ENCODE measurements at regions not wholly inside any gene's neighbourhood (a gene's known extent, or its start where the extent isn't known, plus 50 kb on each side); places are given as distances from the start of the nearest gene placed in this dataset.

DNA sequence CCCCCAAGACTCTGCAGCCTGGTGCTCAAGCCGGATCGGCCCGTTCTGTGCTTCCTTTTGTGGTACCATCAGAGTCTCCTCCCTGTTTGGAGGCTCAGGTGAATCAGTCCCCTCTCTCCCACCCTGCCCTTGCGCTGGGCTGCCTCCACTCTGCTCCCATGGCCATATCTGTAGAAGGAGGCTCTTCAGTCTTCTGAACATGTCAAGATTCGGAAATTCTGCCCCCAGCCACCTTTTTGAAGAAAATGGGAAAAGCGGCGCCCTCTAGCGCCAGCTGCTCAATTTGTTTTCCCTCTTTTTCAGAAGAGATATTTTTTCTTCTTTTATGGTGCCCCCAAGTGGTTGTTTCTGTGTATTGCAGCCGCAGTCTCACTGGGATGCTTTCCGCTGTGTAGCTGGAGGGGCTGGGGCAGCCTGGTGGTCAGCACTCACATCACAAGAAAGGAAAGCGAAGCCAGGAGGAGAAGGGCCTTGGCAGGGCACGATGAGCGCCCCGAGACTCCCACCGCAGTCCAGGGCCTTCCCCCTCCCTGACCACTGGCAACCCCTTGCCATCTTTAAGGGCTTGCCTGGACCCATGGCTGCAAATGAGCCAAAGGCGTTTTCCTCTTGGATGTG lies 58.4 kb upstream of the CACNA1E start:
- Histone ChIP-seq H3K27ac (replicated peaks) (no peak overlapping the region), H3K9me3 (replicated peaks) (no peaks in the 10 kb centered on the region), H3K36me3 (no peaks in the 10 kb centered on the region), H3K4me3 (no peak overlapping the region), H3K4me1 (peaks cover 4% of the 10 kb centered on the region), H3K27me3 (ENCODE audit: low read depth) (peaks cover 51% of the 10 kb centered on the region)
- peak; percentile 98 for TF ChIP-seq CTCF (IDR thresholded peaks at IDR 0.05; ENCODE audit: borderline replicate concordance)
- intact Hi-C loops (cut with micrococcal nuclease): loop anchor here (5.0 kb wide), 1 partner anchor 233 kb away; no protein-coding TSS in a partner anchor
- peak; percentile 49 for DNase-seq

GRCh38 chr1:181425566-181425965 lies 57.8 kb upstream of the CACNA1E start:
- Histone ChIP-seq H3K4me3 (no peak overlapping the region), H3K27me3 (ENCODE audit: low read depth) (peaks cover 51% of the 10 kb centered on the region), H3K36me3 (no peaks in the 10 kb centered on the region), H3K9me3 (replicated peaks) (no peaks in the 10 kb centered on the region), H3K4me1 (peaks cover 4% of the 10 kb centered on the region), H3K27ac (replicated peaks) (no peak overlapping the region)
- no peak for DNase-seq
- intact Hi-C loops (cut with micrococcal nuclease): no loop called here
- TF ChIP-seq CTCF (IDR thresholded peaks at IDR 0.05; ENCODE audit: borderline replicate concordance): no peak

DNA sequence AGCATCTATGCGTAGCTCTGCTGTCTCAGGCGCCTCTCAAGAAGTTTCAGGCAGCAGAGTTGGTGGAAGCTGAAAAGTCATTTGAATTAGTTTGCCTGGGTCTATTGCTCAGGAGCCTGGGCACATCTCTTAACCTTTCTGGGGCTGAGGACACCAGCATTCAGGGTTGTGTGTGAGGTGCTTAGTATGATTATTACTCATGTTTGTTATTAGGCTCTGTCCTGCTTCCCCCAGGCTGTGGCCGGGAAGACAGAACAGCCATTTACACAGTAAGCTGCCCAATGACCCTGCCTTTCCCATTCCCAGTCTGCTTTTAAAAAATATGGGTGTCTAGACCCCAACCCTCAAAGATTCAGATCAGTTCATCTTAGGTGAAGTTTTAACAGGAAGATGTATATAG lies 53.9 kb upstream of the CACNA1E start:
- DNase-seq: no peak
- no peak for TF ChIP-seq CTCF (IDR thresholded peaks at IDR 0.05; ENCODE audit: borderline replicate concordance)
- H3K4me3 ChIP-seq: no peak overlapping the region
- peaks cover 13% of the 10 kb centered on the region for H3K4me1 ChIP-seq
- no peaks in the 10 kb centered on the region for H3K36me3 ChIP-seq
- no peak overlapping the region for H3K27ac ChIP-seq (replicated peaks)
- H3K9me3 ChIP-seq (replicated peaks): no peaks in the 10 kb centered on the region
- intact Hi-C loops (cut with micrococcal nuclease): no loop called here
- H3K27me3 ChIP-seq (ENCODE audit: low read depth): peaks cover 49% of the 10 kb centered on the region

GRCh38 chr1:181430015-181430885 lies 53.1 kb upstream of the CACNA1E start:
- intact Hi-C loops (cut with micrococcal nuclease): no loop called here
- H3K27ac ChIP-seq (replicated peaks): no peak overlapping the region
- no peaks in the 10 kb centered on the region for H3K36me3 ChIP-seq
- peaks cover 48% of the 10 kb centered on the region for H3K27me3 ChIP-seq (ENCODE audit: low read depth)
- no peaks in the 10 kb centered on the region for H3K9me3 ChIP-seq (replicated peaks)
- no peak for TF ChIP-seq CTCF (IDR thresholded peaks at IDR 0.05; ENCODE audit: borderline replicate concordance)
- DNase-seq: no peak
- H3K4me1 ChIP-seq: peaks cover 11% of the 10 kb centered on the region
- H3K4me3 ChIP-seq: no peak overlapping the region
